CD4-positive, CD25-positive, alpha-beta regulatory T cell (primary cell): ENCODE measurements at regions not wholly inside any gene's neighbourhood (a gene's known extent, or its start where the extent isn't known, plus 50 kb on each side); places are given as distances from the start of the nearest gene placed in this dataset.

Experiments
- ATAC-seq, 2 donors: fragments of 150-1000 bp; cut with Tn5 transposase; one replicate each; pipeline ENCODE4 v1.10.0; 2021; ENCODE audit warnings: low read depth in 2 of 2, moderate number of reproducible peaks in 2 of 2, moderate library complexity in 1 of 2
- DNase-seq, 3 donors: peaks; one replicate each; pipeline versions ENCODE4 v3.0.0 to v3.0.0-alpha.2; 2012 to 2022; ENCODE audit warnings: mixed read lengths in 1 of 3
- H3K27ac ChIP-seq: one replicate; pipeline ENCODE4 v1.7.0; 2013; ENCODE audit warnings: mild to moderate bottlenecking, low read length; ENCODE audit not compliant: insufficient read depth, poor library complexity, severe bottlenecking
- H3K27me3 ChIP-seq: one replicate; pipeline ENCODE4 v1.7.0; 2013; ENCODE audit warnings: low read length; ENCODE audit not compliant: control insufficient read depth, insufficient read depth
- H3K36me3 ChIP-seq: one replicate; pipeline ENCODE4 v1.7.0; 2013; ENCODE audit warnings: mild to moderate bottlenecking, low read length, moderate library complexity; ENCODE audit not compliant: control insufficient read depth, insufficient read depth
- H3K4me1 ChIP-seq: 2 replicates; pipeline ENCODE4 v1.7.0; 2013; ENCODE audit warnings: mild to moderate bottlenecking, low read length; ENCODE audit not compliant: insufficient read depth, control insufficient read depth, poor library complexity, severe bottlenecking
- H3K4me3 ChIP-seq: one replicate; pipeline ENCODE4 v1.7.0; 2013; ENCODE audit warnings: low read depth, mild to moderate bottlenecking, low read length, moderate library complexity
- H3K9me3 ChIP-seq, 2 experiments: 1 replicate in 1 of 2; 2 replicates in 1 of 2; pipeline ENCODE4 v1.7.0; 2013; ENCODE audit warnings: low read length in 2 of 2, mild to moderate bottlenecking in 1 of 2, moderate library complexity in 1 of 2; ENCODE audit not compliant: control insufficient read depth in 2 of 2
- H3K27ac Mint-ChIP-seq, 3 donors: one replicate each; pipeline ENCODE4 v1.8.0; 2020 to 2022; ENCODE audit warnings: mild to moderate bottlenecking in 3 of 3, mixed read lengths in 3 of 3, moderate library complexity in 2 of 3
- H3K27me3 Mint-ChIP-seq: one replicate; pipeline ENCODE4 v1.8.0; 2022; ENCODE audit warnings: mild to moderate bottlenecking, mixed read lengths
- H3K36me3 Mint-ChIP-seq: one replicate; pipeline ENCODE4 v1.8.0; 2020; ENCODE audit warnings: mixed read lengths
- H3K4me1 Mint-ChIP-seq, 4 donors: one replicate each; pipeline ENCODE4 v1.8.0; 2020 to 2022; ENCODE audit warnings: mixed read lengths in 4 of 4, mild to moderate bottlenecking in 1 of 4
- H3K4me3 Mint-ChIP-seq, 4 donors: one replicate each; pipeline ENCODE4 v1.8.0; 2020 to 2022; ENCODE audit warnings: mild to moderate bottlenecking in 4 of 4, mixed read lengths in 4 of 4, moderate library complexity in 3 of 4
- H3K9me3 Mint-ChIP-seq, 7 donors: one replicate each; pipeline ENCODE4 v1.8.0; 2020 to 2022; ENCODE audit warnings: mixed read lengths in 7 of 7, mild to moderate bottlenecking in 3 of 7, moderate library complexity in 2 of 7

- Histone ChIP-seq H3K36me3 (no peaks in the 10 kb centered on the region), H3K27ac (no peak overlapping the region), H3K4me3 (no peak overlapping the region), H3K27me3 (no peaks in the 10 kb centered on the region), H3K4me1 (no peaks in the 10 kb centered on the region), H3K9me3 (no peaks in the 10 kb centered on the region)
- Mint-ChIP-seq H3K27ac (no peak overlapping the region), H3K4me1 (peaks cover 0 to 6% (median under 1%) of the 10 kb centered on the region in 4 donors), H3K9me3 (peaks cover 0 to 2% (median 0%) of the 10 kb centered on the region in 7 donors), H3K4me3 (no peak overlapping the region), H3K36me3 (no peaks in the 10 kb centered on the region), H3K27me3 (no peaks in the 10 kb centered on the region)
- DNase-seq (no peak), ATAC-seq (no peak)
These were observed 366.7 kb upstream of the IRX4 start for GRCh38 chr5:2249442-2249841.

- H3K9me3 ChIP-seq = no peaks in the 10 kb centered on the region
These were observed 366.3 kb upstream of the IRX4 start for GRCh38 chr5:2249026-2249425.

GRCh38 chr5:2242539-2242938 lies 359.8 kb upstream of the IRX4 start:
- Histone ChIP-seq H3K4me1 (no peaks in the 10 kb centered on the region), H3K36me3 (no peaks in the 10 kb centered on the region), H3K9me3 (no peaks in the 10 kb centered on the region), H3K27ac (no peak overlapping the region), H3K4me3 (no peak overlapping the region), H3K27me3 (no peaks in the 10 kb centered on the region)
- DNase-seq = no peak
- H3K4me1 Mint-ChIP-seq = no peaks in the 10 kb centered on the region
- ATAC-seq = no peak
- peaks cover 0 to 4% (median 0%) of the 10 kb centered on the region in 7 donors for H3K9me3 Mint-ChIP-seq
- H3K4me3 Mint-ChIP-seq = no peak overlapping the region
- H3K36me3 Mint-ChIP-seq = no peaks in the 10 kb centered on the region
- H3K27ac Mint-ChIP-seq = no peak overlapping the region
- H3K27me3 Mint-ChIP-seq = no peaks in the 10 kb centered on the region

More at GRCh38 chr5:2249026-2249425, 366.3 kb upstream of the IRX4 start:
- Histone ChIP-seq H3K36me3 (no peaks in the 10 kb centered on the region), H3K27me3 (no peaks in the 10 kb centered on the region), H3K4me1 (no peaks in the 10 kb centered on the region), H3K27ac (no peak overlapping the region), H3K4me3 (no peak overlapping the region)
- Mint-ChIP-seq H3K27ac (no peak overlapping the region), H3K9me3 (peaks cover 0 to 2% (median 0%) of the 10 kb centered on the region in 7 donors), H3K27me3 (no peaks in the 10 kb centered on the region), H3K36me3 (no peaks in the 10 kb centered on the region), H3K4me3 (no peak overlapping the region), H3K4me1 (peaks cover 0 to 6% (median 0%) of the 10 kb centered on the region in 4 donors)
- no peak for DNase-seq
- no peak for ATAC-seq

GRCh38 chr5:2241842-2242241 lies 359.1 kb upstream of the IRX4 start:
- no peaks in the 10 kb centered on the region for H3K36me3 Mint-ChIP-seq
- no peak overlapping the region for H3K27ac Mint-ChIP-seq
- Histone ChIP-seq H3K9me3 (no peaks in the 10 kb centered on the region), H3K4me1 (no peaks in the 10 kb centered on the region), H3K4me3 (no peak overlapping the region), H3K36me3 (no peaks in the 10 kb centered on the region), H3K27ac (no peak overlapping the region), H3K27me3 (no peaks in the 10 kb centered on the region)
- peaks cover 0 to 9% (median 3%) of the 10 kb centered on the region in 7 donors for H3K9me3 Mint-ChIP-seq
- DNase-seq (no peak), ATAC-seq (no peak)
- no peaks in the 10 kb centered on the region for H3K4me1 Mint-ChIP-seq
- H3K27me3 Mint-ChIP-seq = no peaks in the 10 kb centered on the region
- no peak overlapping the region for H3K4me3 Mint-ChIP-seq

- no peak overlapping the region for H3K27ac Mint-ChIP-seq
- H3K4me1 ChIP-seq = no peaks in the 10 kb centered on the region
- no peak overlapping the region for H3K4me3 Mint-ChIP-seq
- no peaks in the 10 kb centered on the region for H3K27me3 Mint-ChIP-seq
- DNase-seq (no peak), ATAC-seq (no peak)
- no peaks in the 10 kb centered on the region for H3K36me3 ChIP-seq
- no peaks in the 10 kb centered on the region for H3K9me3 ChIP-seq
- H3K4me3 ChIP-seq = no peak overlapping the region
- H3K9me3 Mint-ChIP-seq = peaks cover 0 to 17% (median 3%) of the 10 kb centered on the region in 7 donors
- no peaks in the 10 kb centered on the region for H3K36me3 Mint-ChIP-seq
- no peaks in the 10 kb centered on the region for H3K27me3 ChIP-seq
- H3K4me1 Mint-ChIP-seq = no peaks in the 10 kb centered on the region
- H3K27ac ChIP-seq = no peak overlapping the region
These were observed 357.6 kb upstream of the IRX4 start for GRCh38 chr5:2240118-2240904.

- no peak overlapping the region for H3K27ac Mint-ChIP-seq
- Histone ChIP-seq H3K4me3 (no peak overlapping the region), H3K36me3 (no peaks in the 10 kb centered on the region), H3K9me3 (peaks cover 4% of the 10 kb centered on the region in 2 experiments), H3K27me3 (no peaks in the 10 kb centered on the region), H3K27ac (no peak overlapping the region), H3K4me1 (no peaks in the 10 kb centered on the region)
- DNase-seq (no peak), ATAC-seq (no peak)
- H3K4me3 Mint-ChIP-seq = no peak overlapping the region
- H3K4me1 Mint-ChIP-seq = no peaks in the 10 kb centered on the region
- H3K36me3 Mint-ChIP-seq = no peaks in the 10 kb centered on the region
- H3K9me3 Mint-ChIP-seq = peaks cover 0 to 25% (median 3%) of the 10 kb centered on the region in 7 donors
- H3K27me3 Mint-ChIP-seq = no peaks in the 10 kb centered on the region
These were observed 356.6 kb upstream of the IRX4 start for GRCh38 chr5:2239201-2239910.

GRCh38 chr5:2238732-2239131 lies 356.0 kb upstream of the IRX4 start:
- DNase-seq (no peak), ATAC-seq (no peak)
- H3K9me3 Mint-ChIP-seq = peaks cover 0 to 29% (median 3%) of the 10 kb centered on the region in 7 donors
- Histone ChIP-seq H3K9me3 (peaks cover 4% of the 10 kb centered on the region in 2 experiments), H3K36me3 (no peaks in the 10 kb centered on the region), H3K27me3 (no peaks in the 10 kb centered on the region), H3K4me1 (no peaks in the 10 kb centered on the region), H3K4me3 (no peak overlapping the region), H3K27ac (no peak overlapping the region)
- no peaks in the 10 kb centered on the region for H3K27me3 Mint-ChIP-seq
- H3K4me1 Mint-ChIP-seq = no peaks in the 10 kb centered on the region
- H3K4me3 Mint-ChIP-seq = no peak overlapping the region
- H3K27ac Mint-ChIP-seq = no peak overlapping the region
- H3K36me3 Mint-ChIP-seq = no peaks in the 10 kb centered on the region
